Cerebellar cortex (tissue), 1 donor: ENCODE measurements at regions not wholly inside any gene's neighbourhood (a gene's known extent, or its start where the extent isn't known, plus 50 kb on each side); places are given as distances from the start of the nearest gene placed in this dataset.
A peak's percentile ranks its signal among the peaks of the same experiment; 100 is the strongest.

Source experiments
- DNase-seq: peaks from one replicate; pipeline ENCODE4 v3.0.0-alpha.2; 2015; ENCODE audit warnings: low spot score

DNA sequence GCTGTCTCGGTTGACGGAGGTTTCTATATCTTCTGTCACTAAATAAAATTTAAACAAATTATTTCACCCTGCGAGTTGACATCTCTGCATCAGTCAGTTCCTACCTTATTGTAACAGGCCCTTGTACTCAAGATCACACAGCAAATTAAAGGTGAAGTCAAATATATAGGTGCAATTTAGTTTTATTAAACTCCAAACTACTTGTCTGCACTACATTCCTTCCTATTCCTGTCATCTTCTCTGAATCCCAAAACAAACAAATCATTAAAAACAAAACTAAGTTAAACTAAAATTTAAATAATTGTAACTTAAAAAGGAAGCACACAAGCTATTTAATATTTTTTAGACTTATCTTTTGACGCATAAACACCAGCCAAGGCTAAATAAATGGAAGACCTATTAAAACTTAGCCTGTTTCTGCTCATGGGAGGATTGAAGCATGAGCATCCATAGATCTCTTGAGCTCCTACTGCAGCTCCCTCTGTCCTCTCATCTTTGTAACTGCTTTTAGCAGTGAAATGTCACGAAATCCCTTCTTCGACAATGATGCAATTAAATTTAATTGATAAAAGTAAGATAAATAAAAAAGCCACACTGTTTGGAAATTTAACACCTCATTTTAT is 1152.3 kb upstream of the GJE1 start:
- DNase-seq: no peak

DNA sequence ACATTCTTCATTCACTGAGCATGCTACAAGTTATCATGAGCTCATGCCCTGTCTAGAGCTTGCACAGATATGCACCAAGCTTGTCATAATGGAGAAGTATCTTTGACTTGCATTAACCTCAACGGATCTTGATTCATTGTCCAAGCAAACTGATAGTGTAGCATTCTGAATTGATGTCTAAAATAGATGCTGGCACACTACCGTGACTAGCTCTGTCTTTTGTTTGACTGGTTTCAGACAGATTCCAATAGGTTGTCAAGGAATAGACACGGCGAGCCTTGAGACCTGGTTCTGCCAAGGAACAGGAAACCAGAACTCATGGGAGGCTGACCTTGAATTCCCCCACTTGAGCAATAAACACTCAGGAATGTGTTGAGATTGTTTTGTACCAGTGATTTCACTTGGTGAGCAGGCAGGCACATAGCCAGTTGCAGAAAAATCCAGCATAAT is 1153.1 kb upstream of the GJE1 start:
- DNase-seq: no peak

DNA sequence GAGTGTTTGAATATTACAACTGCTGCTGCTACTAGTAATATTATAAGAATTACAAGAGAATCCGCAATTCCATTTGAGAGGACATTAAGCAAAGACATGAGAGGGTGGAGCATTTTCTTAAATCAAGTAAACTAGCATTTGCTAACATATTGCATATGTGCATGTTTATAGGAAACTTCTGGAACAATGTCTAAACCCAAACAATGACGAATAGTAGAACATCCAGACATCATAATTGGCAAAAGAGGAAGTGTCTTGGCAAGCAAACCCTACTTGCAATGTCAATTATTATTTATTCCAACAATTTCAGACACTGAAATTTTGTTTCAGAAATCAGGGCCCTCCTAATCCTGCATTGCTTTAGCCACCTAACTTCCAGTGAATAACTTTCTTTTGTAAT is 1155.3 kb upstream of the GJE1 start:
- no peak for DNase-seq

- no peak for DNase-seq
These were observed 1155.9 kb upstream of the GJE1 start for GRCh38 chr6:140976806-140977205.

- no peak for DNase-seq
These were observed 1162.2 kb upstream of the GJE1 start for GRCh38 chr6:140970485-140970884.

- DNase-seq: no peak
These were observed 1164.7 kb upstream of the GJE1 start for GRCh38 chr6:140968062-140968461.

- DNase-seq: no peak
These were observed 1166.0 kb upstream of the GJE1 start for GRCh38 chr6:140966676-140967075.

- no peak for DNase-seq
These were observed 1172.2 kb upstream of the GJE1 start for GRCh38 chr6:140960566-140960965.

DNA sequence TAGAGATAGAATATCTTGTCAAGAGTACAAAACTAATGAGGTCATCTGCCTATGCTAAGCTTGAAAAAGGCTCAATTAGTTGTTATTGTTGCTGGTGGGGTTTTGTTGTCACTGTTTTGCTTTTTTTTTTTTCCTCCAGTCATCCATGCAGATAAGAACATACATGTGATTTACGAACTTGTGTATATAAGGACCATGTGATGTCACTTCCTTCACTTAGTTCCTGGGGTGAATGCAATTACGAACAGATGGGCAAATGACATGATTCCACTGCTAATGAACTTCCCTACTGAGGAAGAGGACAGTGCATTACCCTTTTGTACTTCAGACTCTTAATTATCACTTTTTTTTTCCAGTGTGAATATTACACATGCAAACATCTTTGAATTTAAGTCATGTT is 1175.3 kb upstream of the GJE1 start:
- peak; percentile 30 for DNase-seq

DNA sequence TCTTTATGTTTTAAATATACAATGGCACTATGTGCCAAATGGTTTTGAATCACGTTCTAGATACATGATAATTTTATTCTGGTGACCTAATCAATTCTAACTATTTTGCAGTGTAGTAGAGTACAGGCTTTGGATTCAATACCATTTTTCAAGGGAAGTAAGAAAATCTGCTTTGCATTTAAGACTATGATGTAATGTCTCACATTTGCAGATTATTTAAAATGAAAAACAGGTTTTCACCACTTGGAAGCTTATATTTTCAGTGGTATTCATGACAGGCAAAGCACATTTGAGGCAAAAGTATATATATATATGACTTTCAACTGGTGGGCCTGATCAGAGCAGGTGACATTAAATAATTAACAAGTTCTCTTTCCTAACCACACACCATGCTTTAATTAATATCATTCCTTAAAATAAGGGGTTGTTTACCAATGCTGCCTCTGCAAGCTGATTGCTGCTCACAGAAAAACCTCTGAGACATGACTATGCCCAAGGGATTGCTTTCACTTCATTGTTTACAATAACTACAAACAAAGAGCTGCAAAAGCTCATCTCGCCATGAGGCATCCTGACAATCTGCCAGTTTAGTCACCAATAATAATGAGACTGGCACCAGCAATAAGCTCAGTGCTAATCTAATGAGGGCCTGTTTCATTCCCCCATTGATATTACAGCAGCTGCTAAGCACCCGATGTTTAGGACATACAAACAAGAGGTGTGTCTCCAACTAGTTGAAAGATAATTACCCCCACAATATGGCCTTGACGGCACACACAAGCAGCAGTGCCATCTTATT is 1176.0 kb upstream of the GJE1 start:
- peak; percentile 40 for DNase-seq

- no peak for DNase-seq
These were observed 1192.3 kb upstream of the GJE1 start for GRCh38 chr6:140940251-140940925.

GRCh38 chr6:140932909-140933308 is 1199.8 kb upstream of the GJE1 start:
- DNase-seq: no peak

DNA sequence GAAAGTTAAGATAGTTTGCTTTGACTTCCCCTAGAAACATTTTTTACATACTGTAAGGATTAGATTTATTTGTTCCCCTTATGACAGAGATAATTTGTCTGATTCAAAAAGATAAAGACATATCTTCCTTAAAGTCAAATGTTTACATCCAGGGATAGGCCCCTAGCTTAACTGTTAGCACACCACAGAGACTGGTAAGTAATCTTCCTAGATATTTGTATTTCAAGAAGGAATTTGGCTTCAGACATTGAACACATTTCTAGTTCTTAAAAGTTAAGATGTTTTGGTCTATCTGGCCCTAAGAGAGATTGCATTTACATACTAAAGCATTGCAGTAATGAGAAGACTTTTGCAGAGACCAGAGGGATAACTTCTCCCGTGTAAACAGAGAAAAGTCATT is 1201.1 kb upstream of the GJE1 start:
- DNase-seq: no peak

DNA sequence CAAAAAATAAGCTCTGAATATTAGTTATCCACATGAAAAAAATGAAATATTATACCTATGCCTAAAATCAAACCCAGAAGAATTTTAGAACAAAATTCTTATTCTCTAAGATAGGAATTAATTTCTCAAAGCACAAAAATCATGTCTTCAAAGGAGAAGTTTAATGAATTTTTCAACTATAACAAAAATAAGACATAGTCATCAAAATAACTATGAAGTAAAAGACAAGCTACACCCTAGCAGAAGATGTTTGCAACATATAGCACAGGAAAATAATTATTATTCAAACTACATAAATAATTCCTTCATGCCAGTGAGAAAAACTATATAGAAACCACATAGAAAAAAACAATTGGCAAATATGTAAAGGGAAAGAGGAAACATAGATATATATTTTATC is 1203.6 kb upstream of the GJE1 start:
- DNase-seq: no peak

- no peak for DNase-seq
These were observed 1209.7 kb upstream of the GJE1 start for GRCh38 chr6:140923048-140923447.

DNA sequence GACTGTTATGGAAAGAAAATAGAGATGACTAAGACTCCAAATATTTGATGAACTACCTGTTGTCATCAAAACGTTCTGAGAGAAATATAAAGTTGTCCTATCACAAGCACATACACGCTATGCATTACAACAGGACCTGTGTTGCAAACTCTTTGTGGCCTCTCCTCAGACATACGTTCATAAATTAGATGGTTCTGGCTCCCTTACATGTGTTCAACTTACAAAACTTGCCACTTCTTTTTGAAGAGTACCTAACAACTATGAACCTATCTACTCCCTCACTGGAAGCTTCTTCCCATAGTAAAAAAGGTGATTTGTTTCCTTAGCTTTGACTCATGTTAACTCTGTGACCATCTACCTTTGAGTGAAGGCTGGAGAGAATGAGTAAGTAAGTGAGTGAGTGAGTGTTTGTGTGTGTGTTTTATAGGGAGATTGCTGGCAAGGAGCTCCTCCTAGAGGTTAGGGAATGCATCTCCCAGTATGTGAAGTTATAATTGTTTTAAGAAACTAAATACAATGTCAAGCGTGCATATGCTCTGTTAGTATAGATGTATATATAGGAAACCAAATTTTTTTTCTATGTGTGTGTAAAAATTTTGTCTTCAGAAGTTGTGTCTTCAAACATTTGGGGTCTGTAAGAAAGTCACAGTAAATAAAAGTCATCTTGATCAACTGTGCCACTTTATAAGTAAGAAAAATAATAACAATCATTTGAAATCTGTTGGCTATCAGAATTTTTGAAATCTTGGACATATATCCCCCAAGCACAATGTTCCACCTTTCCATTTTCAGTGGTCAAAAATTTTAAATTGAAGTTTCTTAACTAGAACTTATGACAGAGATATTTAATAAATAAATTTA is 1211.1 kb upstream of the GJE1 start:
- DNase-seq: peak; percentile 67

- DNase-seq: no peak
These were observed 1214.8 kb upstream of the GJE1 start for GRCh38 chr6:140917911-140918310.

DNA sequence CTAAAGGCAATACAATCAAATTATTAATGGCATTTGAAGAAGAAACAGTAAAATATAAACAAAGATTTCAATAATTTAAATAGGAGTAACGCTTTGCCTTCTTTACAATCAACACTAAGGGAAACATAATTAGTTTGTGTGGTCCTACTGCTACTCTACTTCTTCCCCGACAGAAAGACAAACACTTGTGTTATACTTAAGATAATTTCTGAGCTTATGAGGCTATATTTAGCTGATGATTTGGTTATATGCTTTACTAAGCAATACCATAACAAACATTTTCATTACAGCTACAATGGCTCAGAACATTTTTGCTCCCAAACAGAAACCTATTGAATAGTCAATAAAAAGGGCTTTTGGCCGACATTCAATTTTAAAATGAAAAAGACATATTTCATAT is 1217.2 kb upstream of the GJE1 start:
- DNase-seq: no peak

- no peak for DNase-seq
These were observed 1217.6 kb upstream of the GJE1 start for GRCh38 chr6:140915103-140915502.

GRCh38 chr6:140912686-140913085 is 1220.0 kb upstream of the GJE1 start:
- no peak for DNase-seq

DNA sequence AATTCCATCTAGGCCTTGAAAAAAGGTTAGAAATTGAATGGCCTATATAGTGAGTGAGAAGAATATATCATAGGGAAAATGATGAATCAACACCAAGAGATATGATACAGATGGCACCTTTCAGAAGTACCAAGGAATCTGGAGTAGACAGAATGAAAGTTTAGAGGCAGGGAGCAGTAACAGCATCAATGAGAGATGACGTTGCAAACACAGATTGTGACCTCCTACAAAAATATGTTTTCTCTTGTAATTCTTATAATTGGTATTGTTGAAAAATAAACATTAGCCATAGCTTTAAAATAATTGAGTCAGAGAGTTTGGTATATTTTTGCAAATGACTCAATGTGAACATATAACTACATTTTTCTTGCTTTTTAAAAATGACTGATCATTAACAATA is 1223.1 kb upstream of the GJE1 start:
- no peak for DNase-seq

DNA sequence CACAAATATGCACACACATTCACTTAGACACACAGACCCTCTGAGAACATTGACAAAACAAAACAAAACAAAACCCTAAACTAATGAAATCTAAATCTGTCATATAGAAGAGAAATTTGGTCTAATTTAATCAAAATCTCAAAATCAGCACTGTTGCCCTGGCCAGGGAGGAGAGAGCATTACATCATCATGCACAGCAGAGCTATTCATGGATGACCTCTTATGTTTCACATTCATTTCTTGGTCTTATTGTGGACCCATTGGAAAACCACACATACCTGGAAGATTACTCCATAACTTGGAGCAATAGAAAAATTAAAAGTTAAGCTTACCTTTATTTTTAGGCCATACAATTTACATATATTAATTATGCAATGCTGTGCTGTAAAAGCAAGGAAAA is 1223.6 kb upstream of the GJE1 start:
- no peak for DNase-seq
